Stomach (tissue), 8 donors: ENCODE measurements at regions not wholly inside any gene's neighbourhood (a gene's known extent, or its start where the extent isn't known, plus 50 kb on each side); places are given as distances from the start of the nearest gene placed in this dataset.

Experiments
- DNase-seq, 2 donors: peaks; one replicate each; pipeline versions ENCODE4 v3.0.0 to v3.0.0-alpha.2; 2013 to 2019
- H3K27ac ChIP-seq, 5 donors: fragments of 200-600 bp in 4 of 5; sonication (generic) in 4 of 5; one replicate each; pipeline ENCODE4 v1.5.1; 2013 to 2019; ENCODE audit warnings: mild to moderate bottlenecking in 1 of 5, moderate library complexity in 1 of 5
- H3K27me3 ChIP-seq, 3 donors: fragments of 200-600 bp; sonication (generic); one replicate each; pipeline ENCODE4 v1.5.1; 2017 to 2019; ENCODE audit warnings: mixed run types in 1 of 3
- H3K36me3 ChIP-seq, 4 donors: fragments of 200-600 bp; sonication (generic); 1 replicate in 3 of 4; 2 replicates in 1 of 4; pipeline ENCODE4 v1.5.1; 2016 to 2019
- H3K4me1 ChIP-seq, 4 donors: fragments of 200-600 bp; sonication (generic); one replicate each; pipeline ENCODE4 v1.5.1; 2016 to 2019
- H3K4me3 ChIP-seq, 4 donors: fragments of 200-600 bp; sonication (generic) in 3 of 4; one replicate each; pipeline ENCODE4 v1.5.1; 2016 to 2019; ENCODE audit warnings: mild to moderate bottlenecking in 1 of 4
- H3K9me3 ChIP-seq, 4 donors: fragments of 200-600 bp; sonication (generic); one replicate each; pipeline ENCODE4 v1.5.1; 2016 to 2019
- EP300 ChIP-seq: sonication (generic); formaldehyde crosslinking; IDR thresholded peaks from one replicate; pipeline ENCODE4 v1.6.1; 2017; ENCODE audit warnings: antibody characterized with exemption
- POLR2A ChIP-seq, 4 donors: fragments of 450-650 bp; IDR thresholded peaks; one replicate each; pipeline ENCODE4 v1.6.1; 2016; ENCODE audit warnings: antibody characterized with exemption in 4 of 4, control low read depth in 2 of 4, mild to moderate bottlenecking in 1 of 4, moderate library complexity in 1 of 4
- POLR2AphosphoS5 ChIP-seq, 3 donors: sonication (generic); formaldehyde crosslinking; IDR thresholded peaks; one replicate each; pipeline ENCODE4 v1.6.1; 2016; ENCODE audit warnings: antibody characterized with exemption in 3 of 3
- WGBS, 5 donors: extraction: QIAGEN DNeasy Blood & Tissue Kit in 3 of 5; methylation state at CpG; one replicate each; pipeline versions ENCODE4 v1.1.5 to v1.1.7; 2013 to 2018; 5-methylcytosine and 5-hydroxymethylcytosine counted together
- intact Hi-C: fragments of 100-400 bp; cut with DNase I; formaldehyde crosslinking; loops from one replicate; pipeline ENCODE4 v1.15.1; 2023; ENCODE audit warnings: low total_unique reads
- TF ChIP-seq, protein P1 (sequence below), 7 experiments: fragments of 450-650 bp in 4 of 7; fragments of 200-600 bp in 3 of 7; sonication (generic) in 3 of 7; IDR thresholded peaks; one replicate each; pipeline ENCODE4 v1.5.1; 2016 to 2019; ENCODE audit warnings: antibody characterized with exemption in 7 of 7, control low read depth in 2 of 7, mild to moderate bottlenecking in 1 of 7
- donor health status: healthy with polysubstance abuse.
- donor health status: Bipolar disorder and iron deficiency.
- donor health status: healthy.

GRCh38 chr18:40878371-40878770 is 1076.7 kb upstream of the PIK3C3 start:
- WGBS, 5 donors, result 42 to 63% (median 55%) methylated on average over 1 of the region's 1 CpG
- Histone ChIP-seq H3K9me3 (no peaks in the 10 kb centered on the region), H3K36me3 (no peaks in the 10 kb centered on the region), H3K4me1 (peaks cover 0 to 4% (median 0%) of the 10 kb centered on the region in 4 donors), H3K27me3 (no peaks in the 10 kb centered on the region), H3K27ac (no peak overlapping the region), H3K4me3 (no peak overlapping the region)
- intact Hi-C loops, result no loop called here
- TF ChIP-seq EP300 (no peak), POLR2AphosphoS5 (IDR thresholded peaks at IDR 0.05) (no peak), POLR2A (IDR thresholded peaks at IDR 0.05) (no peak)
- TF ChIP-seq, protein P1, sequence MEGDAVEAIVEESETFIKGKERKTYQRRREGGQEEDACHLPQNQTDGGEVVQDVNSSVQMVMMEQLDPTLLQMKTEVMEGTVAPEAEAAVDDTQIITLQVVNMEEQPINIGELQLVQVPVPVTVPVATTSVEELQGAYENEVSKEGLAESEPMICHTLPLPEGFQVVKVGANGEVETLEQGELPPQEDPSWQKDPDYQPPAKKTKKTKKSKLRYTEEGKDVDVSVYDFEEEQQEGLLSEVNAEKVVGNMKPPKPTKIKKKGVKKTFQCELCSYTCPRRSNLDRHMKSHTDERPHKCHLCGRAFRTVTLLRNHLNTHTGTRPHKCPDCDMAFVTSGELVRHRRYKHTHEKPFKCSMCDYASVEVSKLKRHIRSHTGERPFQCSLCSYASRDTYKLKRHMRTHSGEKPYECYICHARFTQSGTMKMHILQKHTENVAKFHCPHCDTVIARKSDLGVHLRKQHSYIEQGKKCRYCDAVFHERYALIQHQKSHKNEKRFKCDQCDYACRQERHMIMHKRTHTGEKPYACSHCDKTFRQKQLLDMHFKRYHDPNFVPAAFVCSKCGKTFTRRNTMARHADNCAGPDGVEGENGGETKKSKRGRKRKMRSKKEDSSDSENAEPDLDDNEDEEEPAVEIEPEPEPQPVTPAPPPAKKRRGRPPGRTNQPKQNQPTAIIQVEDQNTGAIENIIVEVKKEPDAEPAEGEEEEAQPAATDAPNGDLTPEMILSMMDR (IDR thresholded peaks at IDR 0.05), result no peak
- DNase-seq, result no peak

- no peaks in the 10 kb centered on the region for H3K36me3 ChIP-seq
- H3K4me3 ChIP-seq, result no peak overlapping the region
- 74 to 85% (median 82%) methylated on average over 5 of the region's 5 CpGs for WGBS, 5 donors
- peaks cover 0 to 4% (median 0%) of the 10 kb centered on the region in 4 donors for H3K4me1 ChIP-seq
- no peaks in the 10 kb centered on the region for H3K9me3 ChIP-seq
- no peaks in the 10 kb centered on the region for H3K27me3 ChIP-seq
- H3K27ac ChIP-seq, result no peak overlapping the region
- intact Hi-C loops, result no loop called here
- TF ChIP-seq, protein P1 (IDR thresholded peaks at IDR 0.05), result no peak
- no peak for DNase-seq
Observed at GRCh38 chr18:40877096-40877495, 1077.9 kb upstream of the PIK3C3 start.

GRCh38 chr18:40875101-40875615 is 1079.9 kb upstream of the PIK3C3 start:
- WGBS, 5 donors, result 70 to 78% (median 72%) methylated on average over 4 of the region's 4 CpGs
- H3K4me1 ChIP-seq, result peaks cover 0 to 4% (median 0%) of the 10 kb centered on the region in 4 donors
- no peaks in the 10 kb centered on the region for H3K9me3 ChIP-seq
- no peak for DNase-seq
- no peak overlapping the region for H3K4me3 ChIP-seq
- TF ChIP-seq POLR2AphosphoS5 (IDR thresholded peaks at IDR 0.05) (no peak), POLR2A (IDR thresholded peaks at IDR 0.05) (no peak), EP300 (no peak)
- TF ChIP-seq, protein P1 (IDR thresholded peaks at IDR 0.05), result no peak
- intact Hi-C loops, result no loop called here
- no peak overlapping the region for H3K27ac ChIP-seq
- no peaks in the 10 kb centered on the region for H3K27me3 ChIP-seq
- no peaks in the 10 kb centered on the region for H3K36me3 ChIP-seq

DNA sequence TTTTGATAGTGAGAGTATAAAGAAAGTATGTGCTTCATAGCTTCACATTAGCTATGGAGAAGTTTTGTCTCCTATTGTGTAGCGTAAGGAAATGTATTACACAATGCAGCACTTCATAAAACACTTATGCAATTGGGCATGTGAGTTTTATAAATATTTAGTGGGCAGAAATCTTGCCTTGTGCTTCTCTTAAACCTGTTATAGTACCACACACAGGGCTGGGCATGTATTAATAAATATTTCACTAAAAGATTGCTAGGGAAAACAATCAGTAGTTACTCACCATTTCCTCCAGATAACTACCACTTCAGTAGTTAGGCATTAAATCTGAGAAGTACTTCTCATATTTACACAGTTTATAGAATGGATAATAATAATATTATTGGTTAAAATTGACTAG is 1080.8 kb upstream of the PIK3C3 start:
- no peaks in the 10 kb centered on the region for H3K9me3 ChIP-seq
- no peak overlapping the region for H3K4me3 ChIP-seq
- H3K4me1 ChIP-seq, result peaks cover 0 to 4% (median 0%) of the 10 kb centered on the region in 4 donors
- peak overlapping the region in 1 of 5 donors; percentile 39 for H3K27ac ChIP-seq
- H3K36me3 ChIP-seq, result no peaks in the 10 kb centered on the region
- peak in 1 of 3 donors; percentile 23 for TF ChIP-seq POLR2AphosphoS5 (IDR thresholded peaks at IDR 0.05)
- TF ChIP-seq, protein P1 (IDR thresholded peaks at IDR 0.05), result no peak
- peak in 1 of 2 donors; percentile 30 for DNase-seq
- intact Hi-C loops, result no loop called here
- WGBS, 5 donors, result 27 to 50% (median 46%) methylated on average over 1 of the region's 1 CpG
- no peaks in the 10 kb centered on the region for H3K27me3 ChIP-seq
